Skeletal muscle cell (primary cell): ENCODE measurements at regions not wholly inside any gene's neighbourhood (a gene's known extent, or its start where the extent isn't known, plus 50 kb on each side); places are given as distances from the start of the nearest gene placed in this dataset.
"Not testable (repeated sequence)": the region's sequence is repeated elsewhere in the genome, so short reads cannot be mapped to it uniquely, and the experiment has no call there.

Experiments used
- DNase-seq: peaks from one replicate; pipeline ENCODE4 v3.0.0-alpha.2; 2010; ENCODE audit warnings: low read depth
- H3K4me3 ChIP-seq: 2 replicates; pipeline ENCODE4 v1.5.1; 2011; ENCODE audit warnings: low read depth, mild to moderate bottlenecking, control low read depth, low read length, moderate library complexity

- DNase-seq = no peak
- H3K4me3 ChIP-seq = no peak overlapping the region
These were observed 276.4 kb upstream of the COBL start for GRCh38 chr7:51592842-51593599.

- H3K4me3 ChIP-seq = no peak overlapping the region
- DNase-seq = no peak
These were observed 274.6 kb upstream of the COBL start for GRCh38 chr7:51591223-51591622.

GRCh38 chr7:51590746-51591145 lies 274.1 kb upstream of the COBL start:
- DNase-seq = no peak
- no peak overlapping the region for H3K4me3 ChIP-seq

GRCh38 chr7:51589111-51589510 lies 272.5 kb upstream of the COBL start:
- no peak overlapping the region for H3K4me3 ChIP-seq
- DNase-seq = no peak

DNA sequence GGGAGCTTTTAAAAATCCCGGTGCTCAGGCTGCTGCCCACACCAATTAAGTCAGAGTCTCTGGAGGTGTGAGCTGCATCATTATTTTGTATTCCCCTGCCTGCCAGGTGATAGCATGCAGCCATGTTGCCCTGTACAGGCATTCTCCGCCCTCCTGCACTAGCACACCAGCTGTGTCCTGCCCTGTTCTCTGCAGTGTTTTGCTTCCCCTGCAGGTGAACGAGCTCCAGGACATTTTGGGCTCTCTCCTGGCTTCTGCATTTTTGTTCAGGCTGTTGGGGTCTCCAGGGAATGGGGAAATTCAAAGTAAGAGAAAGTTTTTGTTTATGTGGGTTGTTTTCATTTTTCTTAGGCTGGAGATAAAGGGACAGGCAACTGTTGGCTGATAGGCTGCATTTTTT lies 271.0 kb upstream of the COBL start:
- no peak overlapping the region for H3K4me3 ChIP-seq
- DNase-seq = no peak

GRCh38 chr7:51577390-51577789 lies 260.8 kb upstream of the COBL start:
- H3K4me3 ChIP-seq = no peak overlapping the region
- DNase-seq = no peak

- no peak overlapping the region for H3K4me3 ChIP-seq
- no peak for DNase-seq
These were observed 253.0 kb upstream of the COBL start for GRCh38 chr7:51569581-51569980.

GRCh38 chr7:51569176-51569575 lies 252.6 kb upstream of the COBL start:
- H3K4me3 ChIP-seq = no peak overlapping the region
- DNase-seq = no peak

DNA sequence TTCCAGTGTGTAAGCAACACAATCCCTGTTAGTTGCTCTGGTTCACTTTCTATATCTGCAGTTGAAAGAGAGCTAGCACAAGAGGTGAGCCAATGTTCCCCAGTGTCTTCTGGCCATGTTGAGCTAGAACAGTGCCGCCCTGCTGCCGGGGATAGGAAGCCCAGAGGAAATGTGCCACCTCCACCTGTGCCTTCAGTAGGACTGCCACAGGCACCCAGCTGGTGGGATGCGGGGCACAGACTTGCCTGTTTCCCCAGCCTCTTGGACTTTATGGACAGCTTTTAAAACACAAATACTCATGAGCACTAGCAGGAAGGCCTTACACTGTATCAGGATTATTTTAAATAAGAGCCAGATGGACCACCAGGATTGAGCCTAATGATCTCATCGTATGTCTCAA lies 234.5 kb upstream of the COBL start:
- no peak for DNase-seq
- no peak overlapping the region for H3K4me3 ChIP-seq

DNA sequence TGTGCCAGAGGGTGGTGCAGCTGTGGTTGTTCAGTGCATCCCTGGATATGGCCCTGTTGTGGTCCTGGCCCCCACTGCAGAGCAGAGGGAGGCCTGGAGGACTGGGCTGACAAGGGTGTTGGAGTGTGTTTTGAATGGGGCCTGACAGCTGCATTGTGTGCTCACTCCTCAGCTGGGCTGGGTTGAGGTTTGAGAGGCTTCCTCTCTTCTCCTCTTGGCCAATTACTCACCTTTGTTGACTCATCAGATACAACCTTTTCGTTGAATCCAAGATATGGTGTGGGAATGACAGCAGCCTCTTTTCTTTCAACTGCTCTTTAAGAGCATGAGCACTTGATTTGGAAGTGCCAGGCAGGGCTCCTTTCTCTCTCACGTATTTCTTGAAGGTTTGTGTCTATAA lies 228.5 kb upstream of the COBL start:
- DNase-seq = no peak

DNA sequence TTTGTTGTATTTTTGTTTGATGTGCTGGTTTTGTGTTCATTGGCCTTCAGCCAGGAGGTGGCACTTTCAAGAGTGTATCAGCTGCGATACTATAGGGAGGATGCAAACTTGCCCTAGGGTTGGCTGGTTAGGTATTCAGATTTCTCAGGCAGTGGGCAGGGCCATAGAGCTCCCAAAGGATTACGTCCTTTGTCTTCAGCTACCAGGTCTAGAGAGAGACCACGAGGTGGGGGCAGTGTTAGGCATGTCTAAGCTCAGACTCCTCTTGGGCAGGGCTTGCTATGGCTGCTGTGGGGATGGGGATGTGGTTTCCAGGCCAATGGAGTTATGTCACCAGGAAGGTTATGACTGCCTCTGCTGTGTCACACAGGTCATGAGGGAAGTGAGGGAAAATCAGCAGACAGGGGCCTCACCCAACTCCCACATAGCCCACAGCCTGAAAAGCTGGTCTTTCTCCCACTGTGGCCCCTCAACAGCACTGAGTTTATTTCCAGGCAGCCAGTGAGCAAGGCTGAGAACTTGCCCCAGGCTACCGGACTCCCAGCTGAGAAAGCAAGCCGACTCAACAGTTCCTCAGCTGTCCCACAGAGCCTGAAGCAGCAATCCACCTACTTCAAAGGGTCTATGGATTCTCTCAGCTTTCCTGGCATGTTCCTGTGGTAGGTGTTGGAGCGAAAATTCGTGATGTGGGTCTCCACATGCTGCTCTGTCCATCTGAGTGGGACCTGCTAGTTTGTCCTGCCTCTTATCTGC lies 227.4 kb upstream of the COBL start:
- no peak for DNase-seq
- no peak overlapping the region for H3K4me3 ChIP-seq

More for the DNA sequence above, 228.5 kb upstream of the COBL start:
- H3K4me3 ChIP-seq = no peak overlapping the region

GRCh38 chr7:51540906-51541305 lies 224.3 kb upstream of the COBL start:
- not testable (repeated sequence) for DNase-seq, H3K4me3 ChIP-seq

DNA sequence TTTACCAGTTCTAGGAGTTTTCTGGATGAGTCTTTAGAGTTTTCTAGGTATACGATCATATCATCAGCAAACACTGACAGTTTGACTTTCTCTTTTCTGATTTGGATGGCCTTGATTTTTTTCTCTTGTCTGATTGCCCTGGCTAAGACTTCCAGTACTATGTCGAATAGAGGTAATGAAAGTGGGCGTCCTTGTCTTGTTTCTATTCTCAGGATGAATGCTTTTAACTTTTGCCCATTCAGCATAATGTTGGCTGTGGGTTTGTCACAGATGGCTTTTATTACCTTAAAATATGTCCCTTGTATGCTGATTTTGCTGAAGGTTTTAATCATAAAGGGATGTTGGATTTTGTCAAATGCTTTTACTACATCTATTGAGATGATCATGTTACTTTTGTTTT lies 223.2 kb upstream of the COBL start:
- no peak for DNase-seq
- no peak overlapping the region for H3K4me3 ChIP-seq

DNA sequence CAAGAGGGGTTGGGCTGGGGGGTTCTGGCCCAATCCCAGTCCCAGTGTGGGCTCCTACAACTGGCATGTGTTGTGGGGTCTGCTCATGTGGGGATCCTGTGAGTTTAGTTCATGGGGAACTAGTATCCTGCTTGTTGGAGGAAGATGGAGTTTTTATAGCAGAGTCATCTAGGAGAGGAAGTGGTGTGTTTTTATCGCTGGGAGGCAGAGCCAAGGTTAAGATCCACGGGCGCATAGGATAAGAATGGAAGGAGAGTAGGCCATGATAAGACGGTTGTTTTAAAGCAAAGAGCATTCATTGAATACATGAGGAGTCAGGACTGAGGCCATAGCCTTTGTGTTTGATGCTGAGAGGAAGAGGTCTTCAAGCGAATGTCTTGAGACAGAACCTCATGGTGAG lies 211.6 kb upstream of the COBL start:
- H3K4me3 ChIP-seq = no peak overlapping the region
- DNase-seq = no peak

GRCh38 chr7:51521694-51522312 lies 205.2 kb upstream of the COBL start:
- no peak overlapping the region for H3K4me3 ChIP-seq
- no peak for DNase-seq

DNA sequence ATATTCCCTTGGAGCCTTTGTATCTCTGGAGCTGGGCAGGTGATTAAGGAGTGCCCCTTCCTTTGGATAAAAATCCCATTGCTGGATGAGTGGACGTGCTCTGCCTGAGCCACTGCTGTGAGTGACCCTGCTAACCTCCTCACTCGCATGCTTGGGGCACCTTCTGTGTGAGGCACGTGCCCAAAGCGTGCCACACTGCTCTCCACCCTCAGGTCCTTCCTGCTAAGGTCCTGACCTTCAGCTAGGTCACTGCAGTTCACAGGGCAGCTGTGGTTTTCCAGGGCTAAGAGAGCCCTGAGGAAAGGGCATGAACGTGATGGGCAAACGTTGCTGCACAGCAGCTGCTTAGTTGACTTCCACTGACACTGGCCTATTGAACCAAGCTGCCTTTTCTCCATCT lies 204.4 kb upstream of the COBL start:
- H3K4me3 ChIP-seq = no peak overlapping the region
- DNase-seq = no peak

GRCh38 chr7:51518646-51519045 lies 202.0 kb upstream of the COBL start:
- H3K4me3 ChIP-seq = no peak overlapping the region
- DNase-seq = no peak

- H3K4me3 ChIP-seq = no peak overlapping the region
- DNase-seq = no peak
These were observed 200.6 kb upstream of the COBL start for GRCh38 chr7:51517187-51517586.

GRCh38 chr7:51501620-51502019 lies 185.0 kb upstream of the COBL start:
- DNase-seq = no peak

GRCh38 chr7:51482976-51483375 lies 166.4 kb upstream of the COBL start:
- no peak overlapping the region for H3K4me3 ChIP-seq
- DNase-seq = no peak

More at GRCh38 chr7:51501620-51502019, 185.0 kb upstream of the COBL start:
- H3K4me3 ChIP-seq = no peak overlapping the region

GRCh38 chr7:51481421-51481820 lies 164.8 kb upstream of the COBL start:
- no peak overlapping the region for H3K4me3 ChIP-seq
- DNase-seq = no peak
